ENCODE measurements at regions not wholly inside any gene's neighbourhood (a gene's known extent, or its start where the extent isn't known, plus 50 kb on each side); places are given as distances from the start of the nearest gene placed in this dataset.
"Not testable (repeated sequence)": the region's sequence is repeated elsewhere in the genome, so short reads cannot be mapped to it uniquely, and the experiment has no call there.

DNA sequence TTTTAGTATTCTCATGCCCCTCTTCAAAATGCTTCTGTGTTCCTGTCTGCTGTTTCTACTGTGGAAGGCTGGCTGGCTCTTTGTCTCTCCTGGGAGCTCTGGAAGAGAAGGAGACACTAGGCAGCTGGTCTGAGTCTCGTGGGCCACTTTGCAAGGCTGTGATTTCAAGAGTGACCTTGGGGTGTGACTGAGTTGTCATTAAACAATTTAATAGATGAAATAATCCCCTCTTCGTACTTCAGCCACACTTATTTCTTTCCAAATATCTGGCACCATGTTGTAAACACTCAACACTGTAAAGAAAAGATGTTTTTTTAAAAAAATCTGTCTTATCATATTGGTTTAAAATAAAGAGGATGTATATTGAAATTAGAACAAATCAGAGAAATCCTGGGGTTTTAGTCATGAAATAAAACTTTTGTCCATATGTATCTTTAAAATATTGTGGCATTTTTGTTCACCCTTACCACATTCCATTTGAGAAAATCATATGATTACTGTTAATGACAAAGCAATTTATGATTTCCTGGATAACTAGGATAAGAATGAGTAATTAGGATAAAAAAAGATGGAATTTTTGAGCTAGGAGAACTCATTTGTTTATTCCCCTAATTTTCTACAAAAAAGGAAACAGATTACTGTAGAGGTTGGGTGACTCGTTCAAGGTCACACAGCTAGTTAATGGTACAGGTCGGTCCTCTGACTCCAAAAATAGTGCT is 200.8 kb downstream of the MAT2B start:
- no peak for DNase-seq

DNA sequence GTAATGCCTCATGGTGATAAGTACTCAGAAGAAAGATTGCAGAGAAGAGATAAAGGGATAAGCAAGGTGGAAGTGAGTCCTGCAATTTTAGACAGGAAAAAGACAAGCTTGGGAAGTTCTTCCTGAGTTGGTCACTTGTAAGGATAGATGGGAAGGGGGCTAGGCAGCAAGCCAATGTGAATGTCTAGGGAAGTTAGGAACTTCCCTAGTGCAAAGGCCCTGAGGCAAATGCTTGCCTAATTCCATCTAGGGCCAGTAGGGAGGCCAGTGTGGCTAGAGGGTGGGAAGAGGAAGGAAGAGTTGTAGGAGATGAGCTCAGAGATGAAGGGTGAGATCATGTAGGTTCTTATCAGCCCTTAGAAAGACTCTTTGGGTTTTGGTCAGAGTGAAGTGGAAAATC is 206.6 kb downstream of the MAT2B start:
- DNase-seq, result no peak

DNA sequence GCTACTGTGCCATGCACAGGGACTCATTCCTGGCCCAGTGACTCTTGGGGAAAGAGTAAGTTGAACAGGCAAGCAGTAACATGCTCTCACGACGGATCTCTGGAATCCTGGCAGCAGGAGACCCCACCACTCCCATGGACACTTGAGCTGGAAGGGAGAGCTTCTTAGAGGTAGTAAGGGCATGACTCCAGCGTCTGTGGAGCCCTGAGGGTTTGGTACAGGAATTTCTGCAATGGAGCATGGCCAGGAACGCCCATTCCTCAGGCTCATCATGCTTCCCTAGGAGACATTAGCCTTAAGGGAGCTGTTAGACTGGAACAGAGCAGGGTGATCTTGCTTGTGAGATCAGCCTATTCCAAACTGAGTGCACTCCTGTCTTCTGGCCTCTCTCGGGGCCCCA is 212.9 kb downstream of the MAT2B start:
- no peak for DNase-seq

DNA sequence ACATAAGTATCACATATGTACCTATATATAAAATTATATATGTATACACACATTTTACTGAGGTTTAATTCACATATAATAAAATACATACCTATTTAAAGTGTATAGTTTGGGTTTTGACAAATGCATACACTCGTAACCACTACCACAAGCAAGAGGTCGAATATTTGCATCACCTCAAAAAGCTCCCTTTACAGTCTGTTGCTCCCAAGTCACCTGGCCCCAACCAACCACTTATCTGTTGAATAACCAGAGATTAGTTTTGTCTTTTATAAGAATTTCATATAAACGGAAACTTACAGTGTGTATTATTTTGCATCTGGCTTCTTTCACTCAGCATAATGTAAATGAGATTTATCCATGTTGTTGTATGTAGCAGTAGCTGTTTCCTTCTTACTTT is 218.9 kb downstream of the MAT2B start:
- no peak for DNase-seq

DNA sequence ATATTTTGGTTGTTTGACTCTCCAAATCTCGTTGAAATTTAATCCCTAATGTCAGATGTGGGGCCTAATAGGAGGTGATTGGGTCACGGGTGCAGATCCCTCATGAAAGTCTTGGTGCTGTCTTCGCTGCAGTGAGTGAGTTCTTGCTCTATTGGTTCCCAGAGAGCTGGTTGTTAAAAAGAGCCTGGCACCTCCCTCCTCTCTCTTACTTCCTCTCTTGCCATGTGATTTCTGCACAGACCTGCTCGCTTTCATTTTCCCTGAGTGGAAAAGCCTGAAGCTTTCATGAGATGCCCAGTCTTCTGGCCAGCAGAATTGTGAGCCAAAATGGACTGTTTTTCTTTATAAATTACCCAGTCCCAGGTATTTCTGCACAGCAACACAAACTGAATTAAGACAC is 221.6 kb downstream of the MAT2B start:
- DNase-seq, result no peak

DNA sequence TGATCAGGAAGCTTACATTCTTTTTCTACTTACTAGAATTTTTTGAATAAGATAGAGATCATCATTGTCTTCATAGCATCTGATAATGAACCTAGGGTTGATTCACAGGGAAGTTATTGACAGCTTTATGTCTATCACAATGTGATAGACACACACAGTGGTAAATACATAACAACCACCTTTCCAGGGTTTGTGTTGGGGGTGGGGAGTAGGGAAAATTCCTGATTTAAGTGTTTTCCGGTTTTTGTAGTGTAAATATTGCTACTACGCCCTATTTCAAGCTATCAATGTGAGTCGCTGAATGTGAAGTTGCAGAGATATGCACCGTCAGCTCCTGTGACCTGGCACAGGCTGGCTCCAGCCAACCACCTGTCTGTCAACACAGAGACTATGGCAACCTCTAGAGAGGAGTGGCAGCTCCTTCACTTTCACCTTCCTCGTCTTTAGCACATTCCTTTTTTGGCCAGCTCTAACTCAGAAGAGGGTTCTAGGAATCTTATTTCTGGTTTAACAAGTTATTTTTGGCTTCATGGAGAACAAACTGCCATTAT is 224.9 kb downstream of the MAT2B start:
- no peak for DNase-seq

DNA sequence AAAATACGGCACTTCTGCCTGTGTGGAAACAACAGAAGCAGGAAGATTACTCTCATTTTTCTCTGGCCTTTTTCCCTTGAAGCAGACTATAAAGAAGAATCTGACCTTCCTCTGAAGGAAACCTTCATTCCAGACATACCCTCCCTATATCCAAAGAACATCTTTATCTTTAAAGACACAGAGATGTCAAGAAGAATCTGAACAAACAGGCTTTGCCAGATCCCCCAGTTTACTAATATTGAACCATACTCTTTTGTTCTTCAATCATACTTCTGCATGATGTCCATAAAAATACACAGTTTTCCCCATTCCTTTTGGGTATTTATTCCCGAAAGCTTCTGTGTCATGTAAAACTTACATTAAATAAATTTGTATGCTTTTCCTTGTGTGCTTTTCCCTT is 225.8 kb downstream of the MAT2B start:
- no peak for DNase-seq

DNA sequence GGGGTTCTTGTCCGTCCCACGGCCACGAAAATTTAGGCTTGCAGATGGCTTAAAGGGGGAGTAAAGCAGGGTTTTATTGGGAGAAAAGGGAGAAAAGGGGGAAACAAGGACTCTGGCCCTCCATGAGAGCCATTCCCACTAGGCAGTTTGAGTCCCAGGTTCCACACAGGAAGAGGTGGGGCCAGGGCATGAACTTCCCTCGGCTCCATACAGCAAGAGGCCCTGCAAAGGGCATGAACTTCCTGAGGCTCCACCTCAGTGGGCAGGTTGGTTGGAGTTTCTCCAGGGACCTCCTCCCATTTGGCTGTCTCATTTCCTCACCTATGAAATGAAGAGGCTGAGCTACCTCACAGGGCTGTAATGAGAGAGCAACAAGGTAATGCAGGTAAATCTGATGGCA is 229.7 kb downstream of the MAT2B start:
- DNase-seq, result no peak

DNA sequence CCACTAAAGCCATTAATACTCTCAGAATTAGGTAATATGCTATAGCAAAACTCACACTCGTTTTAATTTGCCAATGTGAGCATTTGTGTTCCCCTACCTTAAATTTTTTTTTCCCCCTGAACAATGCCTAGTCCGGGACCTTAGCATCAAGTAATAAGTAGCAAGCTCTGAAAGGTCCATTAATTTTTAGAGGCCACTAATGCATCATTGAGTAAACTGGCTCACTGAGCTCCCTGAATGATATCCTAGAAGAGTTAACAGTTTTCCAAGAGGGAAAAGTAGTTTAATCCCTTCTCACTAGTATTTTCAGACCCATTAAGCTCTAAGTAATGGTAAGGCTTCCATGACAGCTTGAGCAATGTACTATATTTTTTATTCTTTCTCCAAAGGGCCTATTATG is 242.2 kb downstream of the MAT2B start:
- DNase-seq, result no peak

DNA sequence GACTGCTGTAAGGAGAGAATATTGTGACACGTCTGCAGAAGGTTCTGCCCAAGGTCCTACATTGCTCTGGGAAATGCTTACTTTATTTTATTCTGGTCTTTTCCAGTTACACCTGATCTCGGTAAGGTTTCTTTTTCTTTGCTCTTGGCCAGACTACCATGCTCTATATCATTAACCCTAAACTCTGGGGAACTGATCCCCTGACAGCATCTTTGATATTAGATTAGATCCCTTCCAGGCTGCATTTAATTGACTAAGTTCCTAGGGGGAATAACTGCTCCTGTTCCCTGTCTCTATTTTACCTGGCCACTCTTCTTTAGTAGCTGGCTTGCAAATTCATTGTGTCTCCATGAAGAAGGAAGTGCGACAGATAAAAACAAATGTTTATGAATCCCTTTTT is 243.5 kb downstream of the MAT2B start:
- no peak for DNase-seq

DNA sequence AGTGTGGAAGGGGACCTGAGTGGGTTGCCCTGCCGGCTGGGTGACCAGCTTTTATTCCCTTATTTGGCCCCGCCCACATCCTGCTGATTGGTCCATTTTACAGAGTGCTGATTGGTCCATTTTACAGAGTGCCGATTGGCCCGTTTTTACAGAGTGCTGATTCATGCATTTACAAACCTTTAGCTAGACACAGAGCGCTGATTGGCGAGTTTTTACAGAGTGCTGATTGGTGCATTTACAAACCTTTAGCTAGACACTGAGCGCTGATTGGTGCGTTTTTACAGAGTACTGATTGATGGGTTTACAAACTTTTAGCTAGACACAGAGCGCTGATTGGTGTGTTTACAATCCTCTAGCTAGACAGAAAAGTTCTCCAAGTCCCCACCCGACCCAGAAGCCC is 245.0 kb downstream of the MAT2B start:
- DNase-seq, result not testable (repeated sequence)

DNA sequence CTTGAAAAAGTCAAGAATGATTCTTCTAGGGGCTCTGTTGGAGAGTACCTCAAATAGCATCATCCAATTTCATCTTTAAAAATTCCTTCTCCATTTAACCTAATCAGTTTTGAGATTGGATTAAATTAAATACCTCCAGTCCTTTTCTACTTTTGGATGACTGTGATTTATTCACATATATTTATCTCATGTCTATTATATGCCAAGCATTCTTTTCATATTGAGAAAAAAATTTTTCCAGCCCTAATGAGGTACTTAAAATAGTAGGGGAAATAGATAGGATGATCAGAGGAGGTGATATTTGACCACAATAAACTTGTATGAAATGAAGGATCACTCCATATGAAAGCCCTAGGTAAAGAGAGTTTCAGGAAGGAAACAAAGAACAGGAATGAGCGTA is 250.1 kb downstream of the MAT2B start:
- no peak for DNase-seq

DNA sequence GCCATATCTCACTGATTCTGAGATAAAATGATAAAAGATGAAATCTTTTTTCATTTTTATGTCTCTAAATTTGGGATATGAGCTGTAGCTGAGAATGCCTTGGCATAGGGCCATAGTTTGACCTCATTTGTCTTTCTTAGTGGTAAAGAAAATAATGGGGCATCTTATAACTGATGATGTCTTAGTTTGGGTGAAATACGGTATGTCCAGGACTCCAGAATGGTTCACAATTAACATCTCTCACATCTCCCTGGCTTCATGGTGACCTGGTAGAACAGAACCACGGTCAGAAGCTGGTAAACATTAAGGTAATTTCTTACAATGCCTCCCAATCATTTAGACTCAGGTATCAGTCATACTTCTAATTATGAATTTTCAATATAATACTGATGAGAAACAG is 250.8 kb downstream of the MAT2B start:
- no peak for DNase-seq

DNA sequence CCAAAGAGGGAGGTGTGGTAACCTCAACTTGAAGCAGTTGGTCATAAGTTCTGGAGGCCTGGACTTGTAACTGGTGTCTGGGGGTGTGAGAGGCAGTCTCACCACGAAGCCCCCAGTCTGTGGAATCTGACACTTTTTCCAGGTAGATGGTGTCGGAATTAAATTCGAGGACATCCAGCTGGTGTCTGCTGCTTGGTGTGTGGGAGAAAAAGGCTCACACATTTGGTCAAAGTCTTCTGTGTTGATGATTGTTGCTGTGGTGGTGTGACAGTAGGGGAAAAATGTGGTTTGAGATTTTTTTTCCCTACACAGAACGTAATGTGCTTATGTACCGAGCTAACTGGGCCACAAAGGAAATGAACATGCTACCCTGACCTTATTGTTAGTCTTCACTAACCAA is 251.9 kb downstream of the MAT2B start:
- DNase-seq, result no peak

DNA sequence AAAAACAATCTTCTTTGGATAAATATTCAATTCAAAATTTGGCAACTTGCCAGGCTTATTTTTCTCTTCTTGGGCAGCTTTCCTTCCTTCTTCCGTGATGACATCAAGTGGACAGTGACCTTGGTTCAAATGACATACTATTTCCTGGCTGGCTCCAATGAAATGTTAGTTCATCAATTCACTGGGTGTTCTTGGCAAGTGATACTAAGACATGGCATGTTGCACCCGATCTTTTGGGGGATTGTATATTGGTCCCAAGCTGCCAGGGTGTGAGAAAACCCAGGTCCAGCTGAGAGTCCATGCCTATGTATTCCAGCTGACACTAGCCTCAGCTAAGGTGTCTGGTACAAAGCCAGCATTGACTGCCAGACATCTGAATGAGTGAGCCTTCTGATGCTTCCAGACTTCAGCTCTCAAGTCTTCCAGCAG is 252.9 kb downstream of the MAT2B start:
- DNase-seq, result no peak

DNA sequence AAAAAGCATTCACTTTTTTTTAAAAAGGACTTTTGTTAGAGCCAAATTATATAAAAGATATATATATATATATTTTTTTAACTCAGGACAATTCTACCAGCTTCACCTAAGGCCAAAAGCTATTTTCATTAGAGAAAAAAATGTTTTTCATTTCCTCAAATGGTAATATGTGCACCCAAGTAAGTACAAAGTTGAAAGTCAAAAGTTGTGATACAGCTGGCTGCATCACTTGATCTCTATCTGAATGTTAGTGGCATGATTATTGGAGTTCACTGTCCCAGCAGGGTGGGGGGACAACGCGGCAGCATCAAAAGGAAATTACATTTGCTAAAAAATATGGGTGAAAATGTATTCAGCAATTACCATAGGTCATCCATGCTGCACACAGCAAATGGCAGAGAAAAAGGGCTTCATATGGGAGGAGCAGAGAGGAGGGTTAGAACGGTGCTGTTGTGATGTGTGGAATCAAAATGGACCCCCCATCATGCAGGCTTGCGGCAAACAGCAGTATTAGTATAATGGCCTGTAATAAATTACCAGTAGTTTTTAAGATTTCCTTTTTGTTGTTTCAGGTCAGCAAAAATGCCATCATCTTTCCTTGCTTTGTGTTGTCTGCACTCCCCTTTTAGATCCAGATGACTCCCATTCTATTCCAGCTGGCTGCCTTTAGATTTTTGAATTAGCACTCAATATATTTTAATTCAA is 253.7 kb downstream of the MAT2B start:
- DNase-seq, result no peak

DNA sequence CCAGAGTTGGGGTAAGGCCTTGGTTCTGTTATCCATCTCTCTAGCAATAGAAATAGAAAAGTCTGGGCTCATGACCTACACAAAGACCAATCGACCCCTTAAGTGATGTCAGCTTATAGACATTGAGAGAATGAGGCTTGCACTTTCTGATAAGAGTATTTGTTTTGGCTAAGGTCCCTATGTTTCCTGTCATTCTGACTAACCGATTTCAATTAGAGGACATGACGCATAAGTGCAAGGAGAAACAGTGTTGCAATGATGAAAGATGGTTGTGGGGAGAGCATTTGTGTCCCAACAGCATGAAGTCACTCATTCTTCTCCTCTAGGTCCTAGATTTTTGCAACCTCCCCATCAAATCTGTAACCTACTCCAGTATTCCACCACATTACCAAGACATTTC is 255.1 kb downstream of the MAT2B start:
- DNase-seq, result no peak

DNA sequence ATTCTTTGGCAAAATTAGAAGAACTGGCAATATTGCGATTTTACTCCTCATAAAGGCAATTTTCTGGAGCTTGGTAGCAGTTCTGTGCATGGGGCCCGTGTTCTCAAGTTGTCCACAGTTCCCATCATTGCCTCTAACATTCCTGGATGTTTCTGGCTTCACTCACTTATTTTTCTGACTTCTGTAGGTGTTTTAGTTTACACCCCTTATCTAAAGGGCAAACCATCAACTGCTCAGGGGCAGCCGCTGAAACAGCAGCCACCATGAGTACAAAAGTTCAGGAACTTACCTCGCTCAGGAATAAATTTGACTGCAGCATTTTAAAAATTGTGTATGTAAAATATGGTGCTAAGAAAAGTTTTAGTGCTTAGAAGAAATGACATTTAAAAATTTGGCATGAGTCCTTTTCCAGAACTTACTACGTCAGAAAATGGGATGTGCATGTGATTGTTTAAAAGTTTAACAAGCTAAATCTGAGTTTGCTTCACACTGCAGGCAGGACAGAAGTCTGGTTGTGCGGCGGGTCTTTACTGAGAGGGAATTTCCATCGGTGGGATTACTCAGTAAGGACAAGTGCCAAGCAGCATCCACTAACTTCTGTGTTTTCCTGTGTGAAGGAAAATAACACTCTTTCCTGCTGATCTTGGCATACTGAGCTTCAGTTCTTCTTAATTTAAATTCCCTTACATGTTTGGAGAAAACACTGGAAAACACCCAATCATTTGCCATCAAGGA is 261.7 kb downstream of the MAT2B start:
- DNase-seq, result no peak

DNA sequence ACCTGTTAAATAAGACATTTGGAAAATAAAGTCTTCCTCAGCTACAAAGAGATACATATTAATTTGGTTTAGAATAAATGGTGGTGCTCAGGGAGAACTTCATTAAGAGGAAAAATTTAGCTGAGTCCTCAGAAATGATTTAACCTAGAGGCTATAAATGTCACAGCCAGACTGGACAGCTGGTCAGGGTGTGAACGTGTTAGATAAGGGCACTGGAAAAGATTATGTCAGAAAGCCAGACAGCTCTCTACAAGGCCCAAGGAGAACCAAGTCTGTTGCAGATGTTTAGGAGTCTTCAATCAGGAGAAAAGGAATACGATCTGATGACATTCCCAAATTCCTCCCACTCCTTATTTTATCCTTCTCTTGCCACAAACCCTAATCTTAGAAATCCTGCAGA is 265.2 kb downstream of the MAT2B start:
- no peak for DNase-seq

DNA sequence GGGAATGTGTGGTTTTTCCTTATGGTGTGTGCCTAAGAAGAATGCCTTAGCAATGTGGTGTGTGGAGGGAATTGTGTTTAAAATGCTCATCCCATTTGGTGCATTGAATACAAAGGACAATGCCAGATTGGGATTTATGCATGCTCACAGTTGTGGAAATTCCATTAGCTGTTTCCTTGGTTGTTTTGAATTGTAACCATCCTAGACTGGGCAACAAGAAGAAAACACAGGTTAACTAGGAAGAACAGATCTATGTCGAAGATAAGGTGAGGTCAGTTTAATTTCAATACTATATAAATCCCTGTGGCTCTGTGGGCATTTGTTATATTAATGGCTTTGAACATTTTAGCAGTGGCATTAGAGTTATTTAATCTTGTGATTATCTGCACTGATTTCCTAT is 266.8 kb downstream of the MAT2B start:
- no peak for DNase-seq

DNA sequence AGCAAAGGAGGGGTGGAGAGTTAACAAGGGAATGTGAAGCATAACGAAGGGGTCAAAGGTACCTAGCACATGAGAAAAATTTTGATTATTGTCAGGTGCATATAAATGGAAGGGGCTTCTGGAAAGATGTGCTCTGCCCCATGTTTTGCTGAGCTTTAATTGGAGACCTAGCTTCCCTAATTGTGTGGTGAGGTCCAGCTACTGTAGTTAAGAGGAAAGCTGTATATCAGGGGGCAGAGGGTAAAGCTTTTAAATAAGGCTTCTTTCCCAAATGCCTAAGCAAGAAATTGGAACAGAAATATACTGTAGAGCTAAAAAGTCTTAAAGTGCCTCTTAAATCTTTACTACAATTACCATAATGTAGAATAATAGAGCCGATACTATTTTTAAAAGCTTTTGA is 267.2 kb downstream of the MAT2B start:
- no peak for DNase-seq

DNA sequence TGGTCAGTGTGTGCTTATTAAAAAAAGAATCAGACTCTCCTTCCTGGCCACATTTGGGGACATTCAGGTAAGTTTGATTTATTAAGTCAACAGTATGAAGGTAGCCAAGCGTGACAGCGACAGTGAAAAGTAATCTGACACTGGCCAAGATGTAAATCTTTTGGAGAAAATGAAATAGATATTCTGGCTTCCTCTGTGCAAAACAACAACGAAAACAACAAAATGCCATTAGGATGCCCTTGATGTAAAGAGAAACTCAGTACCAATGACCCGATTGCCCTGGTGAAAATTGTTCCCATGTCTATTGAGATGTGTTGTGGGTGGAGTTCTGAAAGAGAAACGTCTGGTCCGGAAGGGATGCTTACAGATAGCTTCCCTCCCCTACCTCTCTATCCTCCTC is 267.8 kb downstream of the MAT2B start:
- no peak for DNase-seq

DNA sequence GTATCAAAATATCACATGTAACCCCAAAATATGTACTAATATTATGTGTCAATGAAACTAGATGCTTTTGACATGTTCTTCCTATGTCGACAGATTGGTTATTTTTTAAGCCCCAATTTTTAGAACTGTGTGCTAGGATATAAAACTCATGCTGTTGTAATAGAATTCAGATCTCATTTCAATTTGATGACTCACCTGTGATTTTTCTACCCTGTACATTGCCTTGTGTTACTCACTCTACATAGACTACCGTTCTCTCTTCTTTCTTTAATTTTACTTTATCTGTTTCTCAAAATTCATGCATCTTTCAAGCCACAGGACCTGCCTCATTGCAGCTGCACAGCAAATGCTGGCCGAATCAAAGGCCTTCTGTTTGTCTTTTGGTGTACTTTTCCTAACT is 284.5 kb downstream of the MAT2B start:
- DNase-seq, result no peak

DNA sequence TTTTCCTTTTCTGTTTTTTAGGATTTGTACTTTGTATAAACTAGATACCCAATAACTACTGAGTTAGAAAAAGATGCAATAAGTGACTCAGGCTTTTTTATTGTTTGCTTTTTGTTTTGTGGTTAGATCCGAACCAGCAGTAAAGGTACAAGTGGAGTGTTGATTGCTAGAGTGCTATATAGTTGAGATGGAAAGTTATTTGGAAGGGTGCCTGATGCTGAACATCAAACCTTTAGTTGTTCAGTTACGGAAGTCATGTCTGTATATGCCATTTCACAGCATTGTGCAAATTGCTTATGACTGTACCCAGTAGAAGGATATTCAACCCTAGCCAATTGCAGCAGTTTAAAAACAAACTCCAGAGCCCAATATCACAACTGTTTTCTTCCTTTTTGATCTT is 285.1 kb downstream of the MAT2B start:
- DNase-seq, result no peak

Measured in CD4-positive, alpha-beta T cell treated with Interleukin-4 for 4 hours (primary cell).